GM04504 (cell line): ENCODE measurements at regions not wholly inside any gene's neighbourhood (a gene's known extent, or its start where the extent isn't known, plus 50 kb on each side); places are given as distances from the start of the nearest gene placed in this dataset.

Experiments used
- DNase-seq: peaks from one replicate; pipeline ENCODE4 v3.0.0-alpha.2; 2012; ENCODE audit warnings: low read depth

GRCh38 chr7:130912862-130913638 lies 179.0 kb upstream of the KLF14 start:
- peak; percentile 97 for DNase-seq

DNA sequence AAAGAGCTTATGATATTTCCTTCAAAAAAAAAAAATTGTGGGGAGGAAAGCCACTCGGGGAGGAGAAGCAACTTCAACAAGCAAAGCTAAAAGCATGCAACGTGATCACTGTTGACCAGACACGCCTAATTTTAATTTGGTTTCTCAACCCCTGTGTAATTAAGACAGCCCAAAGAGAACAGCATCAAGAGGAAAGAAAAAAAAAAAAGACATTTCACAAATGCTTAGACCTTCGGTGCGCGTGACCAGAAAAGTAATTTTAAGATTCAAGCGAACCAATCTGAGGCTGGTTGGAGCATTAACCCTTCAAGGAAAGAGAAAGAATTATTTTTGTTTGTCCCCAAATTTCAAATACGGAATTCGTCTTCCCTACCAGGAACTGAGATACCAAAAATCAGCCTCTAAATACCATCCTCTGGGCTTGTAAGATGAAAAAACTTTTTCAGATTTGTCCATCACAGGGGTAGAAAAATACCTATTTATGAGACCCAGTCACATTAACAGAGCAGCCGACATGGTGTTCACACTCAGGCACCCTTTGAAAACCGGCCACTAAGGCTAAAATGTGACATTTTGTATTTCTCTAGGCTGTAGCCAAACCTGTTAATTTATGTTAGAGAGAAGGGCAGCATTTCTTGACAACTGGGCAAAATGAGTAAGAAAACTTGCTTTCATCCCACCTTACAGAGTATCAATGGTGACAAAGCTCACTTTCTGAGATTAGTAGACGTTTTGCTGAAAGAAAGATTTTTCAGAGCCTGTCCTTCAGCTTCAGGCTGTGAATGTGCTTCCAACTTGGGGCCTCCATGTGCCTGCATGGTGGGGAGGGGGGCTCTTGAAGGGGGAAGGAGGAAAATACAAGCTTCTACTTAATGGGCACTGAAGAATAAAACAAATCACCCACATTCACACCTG lies 179.9 kb upstream of the KLF14 start:
- DNase-seq = no peak

GRCh38 chr7:130914554-130915294 lies 180.7 kb upstream of the KLF14 start:
- no peak for DNase-seq

GRCh38 chr7:130917669-130918128 lies 183.7 kb upstream of the KLF14 start:
- DNase-seq = no peak

GRCh38 chr7:130918129-130919052 lies 184.4 kb upstream of the KLF14 start:
- no peak for DNase-seq

DNA sequence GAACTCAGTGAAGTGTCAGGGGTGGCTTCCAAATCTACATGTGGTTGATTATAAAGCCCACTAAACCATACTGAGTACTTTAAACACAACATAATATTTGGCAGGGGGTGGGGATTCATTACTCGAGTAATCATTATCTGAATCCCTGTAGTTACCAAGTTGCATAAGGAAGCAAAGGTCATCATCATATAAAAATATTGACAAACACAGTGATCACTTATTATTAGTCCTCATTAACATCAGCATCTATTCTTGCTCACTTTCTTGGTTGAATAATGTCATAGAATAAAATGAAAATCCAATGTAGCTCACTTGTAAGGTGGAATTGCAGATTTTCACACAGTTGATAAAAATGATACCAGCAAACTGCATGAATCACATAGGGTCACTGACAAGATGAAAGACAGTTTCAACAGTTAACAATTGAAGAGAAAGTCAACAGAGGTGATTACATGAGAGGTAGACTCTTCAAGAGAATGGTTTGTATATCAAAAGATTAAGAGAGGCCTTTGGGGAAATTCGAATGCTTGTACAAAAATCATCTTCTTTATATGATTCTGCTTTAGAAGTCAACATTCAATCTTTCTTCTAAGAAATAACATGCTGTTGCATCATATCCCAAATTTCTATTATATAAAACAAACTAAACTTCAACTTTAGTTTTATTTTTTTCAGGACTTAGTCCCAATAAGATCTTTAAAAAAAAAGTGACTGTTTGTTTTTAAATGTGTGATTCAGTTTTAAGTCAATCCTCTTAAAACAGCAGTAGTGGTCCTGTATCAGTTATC lies 185.5 kb upstream of the KLF14 start:
- no peak for DNase-seq

GRCh38 chr7:130920122-130920521 lies 186.1 kb upstream of the KLF14 start:
- DNase-seq = no peak

GRCh38 chr7:130921391-130922180 lies 187.6 kb upstream of the KLF14 start:
- DNase-seq = no peak

GRCh38 chr7:130922206-130923112 lies 188.5 kb upstream of the KLF14 start:
- DNase-seq = no peak

DNA sequence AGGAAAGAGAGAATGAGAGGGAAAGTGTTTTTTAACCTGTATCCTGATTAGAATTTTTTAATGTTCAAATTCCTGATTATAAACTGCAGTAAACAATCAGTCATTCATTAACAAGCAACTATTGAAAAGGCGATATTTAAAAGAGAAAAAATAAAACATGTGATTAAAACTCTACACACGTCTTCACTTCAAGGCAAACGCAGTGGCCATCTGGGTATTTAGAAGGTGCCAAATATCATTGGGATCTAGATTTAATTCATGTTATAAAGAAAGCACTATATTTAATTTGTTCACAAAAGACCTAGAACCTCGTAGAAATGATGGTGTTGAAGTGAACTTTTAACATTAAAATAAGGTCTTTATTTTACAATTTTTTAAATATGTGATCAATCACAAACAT lies 189.4 kb upstream of the KLF14 start:
- no peak for DNase-seq

GRCh38 chr7:130923930-130924329 lies 189.9 kb upstream of the KLF14 start:
- DNase-seq = no peak

- no peak for DNase-seq
These were observed 191.3 kb upstream of the KLF14 start for GRCh38 chr7:130925136-130925794.

DNA sequence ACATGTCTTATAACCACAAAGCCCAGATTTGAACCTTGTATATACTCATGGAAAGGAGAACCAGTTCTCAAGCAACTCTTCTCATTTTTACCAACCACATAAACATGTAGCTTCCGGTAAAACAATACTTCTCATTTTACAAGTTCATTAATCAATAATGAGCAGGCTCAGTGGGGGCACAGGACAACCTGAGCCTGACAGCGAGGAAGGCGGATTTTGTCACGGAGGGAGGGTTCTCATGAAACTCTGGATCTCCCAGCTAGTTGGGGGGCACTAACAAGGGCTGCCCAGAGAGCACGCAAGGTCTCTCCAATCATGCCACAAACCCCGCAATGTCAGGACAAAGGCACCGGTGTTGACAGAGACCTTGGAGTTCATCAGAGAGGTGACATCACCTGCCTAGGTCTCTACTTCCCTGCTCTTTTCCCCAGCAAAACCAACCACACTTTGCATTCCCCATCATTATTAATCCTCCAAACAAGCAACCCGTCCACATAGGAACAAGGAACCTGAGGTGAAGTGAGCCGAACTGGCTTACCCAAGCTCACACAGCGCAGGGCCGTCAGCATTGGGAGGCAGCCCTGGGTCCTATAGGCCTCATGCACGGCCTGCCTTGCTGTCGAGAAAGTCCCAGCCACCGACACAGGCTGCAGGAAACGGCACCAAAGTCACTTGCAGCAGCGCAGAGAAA lies 192.1 kb upstream of the KLF14 start:
- DNase-seq = no peak

DNA sequence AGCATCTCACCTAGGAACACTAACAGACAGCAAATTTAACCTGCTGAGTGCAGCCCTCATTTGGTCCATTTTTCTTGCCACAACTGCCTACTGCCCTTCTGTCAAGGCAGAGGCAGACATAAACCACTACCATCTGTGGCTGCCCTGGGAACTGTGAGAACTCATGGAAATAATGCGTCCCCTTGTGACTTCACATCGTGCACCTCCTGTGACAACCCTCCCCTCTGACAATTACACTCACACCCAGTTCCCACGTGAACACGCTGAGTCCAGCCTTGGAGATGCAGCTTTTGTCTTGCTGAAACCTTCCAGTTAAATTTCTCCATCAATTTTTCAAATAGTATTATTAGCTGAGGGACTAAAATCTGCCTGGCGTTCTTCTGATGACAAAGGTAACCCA lies 193.1 kb upstream of the KLF14 start:
- DNase-seq = no peak

- DNase-seq = no peak
These were observed 193.6 kb upstream of the KLF14 start for GRCh38 chr7:130927564-130927963.

DNA sequence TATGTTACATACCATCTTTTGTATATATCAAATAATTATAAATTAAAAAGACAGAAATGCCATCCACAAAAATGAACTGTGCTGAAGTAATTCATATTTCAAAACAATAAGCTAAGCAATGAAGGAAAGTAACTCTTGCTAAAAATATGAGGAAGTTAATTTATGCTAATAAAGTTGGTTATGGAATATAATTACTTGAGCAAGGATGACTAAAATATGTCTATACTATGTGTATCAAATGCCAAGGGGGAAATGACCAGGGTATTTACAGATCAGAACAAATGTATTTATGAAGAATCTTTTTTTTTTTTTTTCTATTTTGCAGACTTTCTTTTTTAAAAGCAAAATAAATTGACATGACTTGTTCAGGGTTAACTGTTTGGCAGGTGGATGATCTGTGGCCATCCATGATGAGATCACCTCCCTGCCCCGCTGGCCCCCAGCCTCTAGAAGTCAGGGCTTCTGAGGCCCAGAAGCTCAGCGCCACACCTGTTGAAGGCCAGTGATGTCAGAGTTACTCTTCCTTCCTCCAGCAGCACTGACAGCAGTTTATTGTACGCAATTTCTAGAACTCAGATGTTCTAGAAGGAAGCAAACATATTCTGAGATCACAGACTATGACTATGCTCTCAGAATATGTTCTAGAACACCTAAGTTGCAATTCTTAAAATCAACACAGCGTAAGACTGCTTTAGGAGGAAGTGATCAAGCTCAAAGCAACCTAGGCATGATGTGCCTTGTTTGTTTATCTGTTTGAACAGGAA lies 196.1 kb upstream of the KLF14 start:
- no peak for DNase-seq

GRCh38 chr7:130930681-130931080 lies 196.7 kb upstream of the KLF14 start:
- no peak for DNase-seq
